GM23338 (cell line): ENCODE measurements at regions not wholly inside any gene's neighbourhood (a gene's known extent, or its start where the extent isn't known, plus 50 kb on each side); places are given as distances from the start of the nearest gene placed in this dataset.

Experiments used
- ATAC-seq: fragments of 200-7000 bp; cut with Tn5 transposase; 3 replicates; pipeline ENCODE4 v1.9.1; 2020
- DNase-seq: peaks from one replicate; pipeline ENCODE4 v3.0.0-alpha.2; 2015; ENCODE audit warnings: low spot score
- H2AFZ ChIP-seq: fragments of 200-600 bp; sonication (generic); 2 replicates; pipeline ENCODE4 v1.8.0; 2016; ENCODE audit warnings: antibody characterized with exemption, mild to moderate bottlenecking, moderate library complexity
- H3F3A ChIP-seq: fragments of 200-600 bp; sonication (generic); replicated peaks from 2 replicates; pipeline ENCODE4 v1.8.0; 2017; ENCODE audit warnings: antibody characterized with exemption, mixed run types, low read depth
- H3K27ac ChIP-seq: fragments of 200-600 bp; sonication (generic); 2 replicates; pipeline ENCODE4 v1.6.1; 2016; ENCODE audit warnings: low read depth
- H3K27me3 ChIP-seq: fragments of 200-600 bp; sonication (generic); 2 replicates; pipeline ENCODE4 v1.8.0; 2016; ENCODE audit warnings: mild to moderate bottlenecking, mixed run types, moderate library complexity; ENCODE audit not compliant: insufficient read depth
- H3K36me3 ChIP-seq: fragments of 200-600 bp; sonication (generic); 2 replicates; pipeline ENCODE4 v1.8.0; 2016; ENCODE audit warnings: mild to moderate bottlenecking; ENCODE audit not compliant: insufficient read depth
- H3K4me1 ChIP-seq: fragments of 200-600 bp; sonication (generic); 2 replicates; pipeline ENCODE4 v1.8.0; 2016; ENCODE audit warnings: mild to moderate bottlenecking, moderate library complexity; ENCODE audit not compliant: insufficient read depth
- H3K4me2 ChIP-seq: fragments of 200-600 bp; sonication (generic); 2 replicates; pipeline ENCODE4 v1.7.1; 2017; ENCODE audit warnings: mixed run types
- H3K4me3 ChIP-seq: fragments of 200-600 bp; sonication (generic); 2 replicates; pipeline ENCODE4 v1.6.1; 2016; ENCODE audit warnings: mixed run types
- H3K79me2 ChIP-seq: fragments of 200-600 bp; sonication (generic); replicated peaks from 2 replicates; pipeline ENCODE4 v1.8.0; 2017; ENCODE audit warnings: mild to moderate bottlenecking; ENCODE audit not compliant: insufficient read depth
- H3K9me2 ChIP-seq: fragments of 200-600 bp; sonication (generic); 2 replicates; pipeline ENCODE4 v1.8.0; 2017; ENCODE audit not compliant: insufficient read depth
- H4K20me1 ChIP-seq: fragments of 200-600 bp; sonication (generic); replicated peaks from 2 replicates; pipeline ENCODE4 v1.8.0; 2017; ENCODE audit warnings: mild to moderate bottlenecking; ENCODE audit not compliant: insufficient read depth
- H3K27ac Mint-ChIP-seq: 2 replicates; pipeline ENCODE4 v1.8.0; 2020; ENCODE audit warnings: inconsistent platforms, mild to moderate bottlenecking, moderate library complexity, mixed read lengths
- H3K27me3 Mint-ChIP-seq: 3 replicates; pipeline ENCODE4 v1.8.0; 2022; ENCODE audit warnings: low read depth, mild to moderate bottlenecking, moderate library complexity, mixed read lengths, inconsistent platforms; ENCODE audit not compliant: insufficient read depth, poor library complexity
- H3K36me3 Mint-ChIP-seq: 3 replicates; pipeline ENCODE4 v1.8.0; 2021; ENCODE audit warnings: low read depth, mild to moderate bottlenecking, inconsistent platforms, moderate library complexity, mixed read lengths
- H3K4me1 Mint-ChIP-seq: 3 replicates; pipeline ENCODE4 v1.8.0; 2020; ENCODE audit warnings: mild to moderate bottlenecking, inconsistent platforms, mixed read lengths
- H3K4me3 Mint-ChIP-seq: 3 replicates; pipeline ENCODE4 v1.8.0; 2021; ENCODE audit warnings: moderate library complexity, mild to moderate bottlenecking, inconsistent platforms, mixed read lengths
- H3K9me3 Mint-ChIP-seq: 3 replicates; pipeline ENCODE4 v1.8.0; 2020; ENCODE audit warnings: moderate library complexity, mild to moderate bottlenecking, inconsistent platforms, mixed read lengths
- CREB1 ChIP-seq: fragments of 250-450 bp; sonication (Bioruptor Pico); IDR thresholded peaks from 2 replicates; pipeline ENCODE4 v1.5.0; 2020; ENCODE audit warnings: low read depth, mild to moderate bottlenecking, moderate library complexity
- CTCF ChIP-seq, 2 experiments: fragments of 200-600 bp in 1 of 2; sonication (generic) in 1 of 2; conservative IDR thresholded peaks; 2 replicates each; pipeline versions ENCODE4 v1.5.1 to v1.6.1; 2016 to 2017; ENCODE audit warnings: antibody characterized with exemption in 2 of 2, low read depth in 2 of 2, mild to moderate bottlenecking in 2 of 2, moderate library complexity in 1 of 2
- EZH2 ChIP-seq: fragments of 200-600 bp; sonication (generic); IDR thresholded peaks from one replicate; pipeline ENCODE4 v1.8.0; 2017; ENCODE audit warnings: antibody characterized with exemption, mild to moderate bottlenecking, low read depth; ENCODE audit not compliant: unreplicated experiment
- JUNB ChIP-seq: IDR thresholded peaks from one replicate; pipeline ENCODE4 v1.6.1; 2016; ENCODE audit warnings: antibody characterized with exemption; ENCODE audit not compliant: unreplicated experiment
- NANOG ChIP-seq: IDR thresholded peaks from 2 replicates; pipeline ENCODE4 v1.6.1; 2016; ENCODE audit warnings: antibody characterized with exemption, borderline replicate concordance
- STAT1 ChIP-seq: IDR thresholded peaks from one replicate; pipeline ENCODE4 v1.6.1; 2016; ENCODE audit warnings: antibody characterized with exemption; ENCODE audit not compliant: unreplicated experiment
- ZNF114 ChIP-seq: fragments of 250-450 bp; sonication (Bioruptor Pico); IDR thresholded peaks from 2 replicates; pipeline ENCODE4 v1.5.0; 2020; ENCODE audit warnings: mild to moderate bottlenecking, moderate library complexity
- ZNF331 ChIP-seq: fragments of 250-450 bp; sonication (Bioruptor Pico); IDR thresholded peaks from 2 replicates; pipeline ENCODE4 v1.5.0; 2020; ENCODE audit warnings: low read depth, mild to moderate bottlenecking, moderate library complexity
- TF ChIP-seq, protein P1 (sequence below): IDR thresholded peaks from 2 replicates; pipeline ENCODE4 v1.6.1; 2016; ENCODE audit warnings: antibody characterized with exemption
- TF ChIP-seq, protein P2 (sequence below): fragments of 250-450 bp; sonication (Bioruptor Pico); IDR thresholded peaks from 2 replicates; pipeline ENCODE4 v1.5.0; 2020; ENCODE audit warnings: mild to moderate bottlenecking, moderate library complexity

DNA sequence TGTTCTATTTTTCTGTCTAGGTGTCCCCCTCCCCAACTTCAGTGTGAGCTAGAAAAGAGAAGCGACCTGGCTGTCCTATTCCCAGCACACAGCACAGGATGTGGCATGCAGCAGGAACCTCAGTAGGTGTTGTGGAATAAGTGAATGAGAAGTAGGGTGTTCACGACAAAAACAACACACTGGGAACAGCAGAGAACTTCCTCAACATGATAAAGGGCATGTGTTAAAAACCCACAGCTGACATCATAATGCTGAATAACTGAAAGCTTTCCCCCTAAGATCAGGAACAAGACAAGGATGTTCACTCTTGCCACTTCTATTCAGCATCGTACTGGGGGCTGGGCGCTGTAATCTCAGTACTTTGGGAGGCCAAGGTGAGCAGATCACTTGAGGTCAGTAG, 155.6 kb upstream of the ZNF618 start:
- Mint-ChIP-seq H3K9me3 (peaks cover 24% of the 10 kb centered on the region), H3K27ac (peak overlapping the region; percentile 79), H3K36me3 (peaks cover 14% of the 10 kb centered on the region), H3K4me3 (peak overlapping the region; percentile 26; the same call in 1 of the 3 replicates), H3K27me3 (peaks cover 13% of the 10 kb centered on the region), H3K4me1 (peaks cover 13% of the 10 kb centered on the region)
- peak; percentile 30 for DNase-seq
- Histone ChIP-seq H3K79me2 (no peaks in the 10 kb centered on the region), H3K4me2 (peak overlapping the region; percentile 46), H3K36me3 (no peaks in the 10 kb centered on the region), H4K20me1 (no peaks in the 10 kb centered on the region), H3K9me2 (peaks cover 8% of the 10 kb centered on the region; the same call in 1 of the 2 replicates), H3F3A (no peaks in the 10 kb centered on the region), H3K27ac (no peak overlapping the region), H3K27me3 (no peaks in the 10 kb centered on the region), H2AFZ (no peak overlapping the region), H3K4me1 (peaks cover 20% of the 10 kb centered on the region), H3K4me3 (peak overlapping the region; percentile 6)
- ATAC-seq = peak; percentile 93
- TF ChIP-seq ZNF331 (CRISPR knock-in tag) (no peak), EZH2 (no peak), CREB1 (CRISPR knock-in tag) (peak; percentile 63), ZNF114 (no peak), STAT1 (no peak)
- TF ChIP-seq, protein P1, sequence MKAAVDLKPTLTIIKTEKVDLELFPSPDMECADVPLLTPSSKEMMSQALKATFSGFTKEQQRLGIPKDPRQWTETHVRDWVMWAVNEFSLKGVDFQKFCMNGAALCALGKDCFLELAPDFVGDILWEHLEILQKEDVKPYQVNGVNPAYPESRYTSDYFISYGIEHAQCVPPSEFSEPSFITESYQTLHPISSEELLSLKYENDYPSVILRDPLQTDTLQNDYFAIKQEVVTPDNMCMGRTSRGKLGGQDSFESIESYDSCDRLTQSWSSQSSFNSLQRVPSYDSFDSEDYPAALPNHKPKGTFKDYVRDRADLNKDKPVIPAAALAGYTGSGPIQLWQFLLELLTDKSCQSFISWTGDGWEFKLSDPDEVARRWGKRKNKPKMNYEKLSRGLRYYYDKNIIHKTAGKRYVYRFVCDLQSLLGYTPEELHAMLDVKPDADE = peak; percentile 62; the same call in 1 of the 2 replicates

- no peaks in the 10 kb centered on the region for H3F3A ChIP-seq
- H3K4me2 ChIP-seq = no peak overlapping the region
- peaks cover 8% of the 10 kb centered on the region; the same call in 1 of the 2 replicates for H3K9me2 ChIP-seq
- Mint-ChIP-seq H3K4me1 (peaks cover 15% of the 10 kb centered on the region), H3K27ac (no peak overlapping the region), H3K9me3 (peaks cover 13% of the 10 kb centered on the region), H3K36me3 (peaks cover 4% of the 10 kb centered on the region; the same call in 1 of the 3 replicates), H3K4me3 (no peak overlapping the region), H3K27me3 (peaks cover 13% of the 10 kb centered on the region)
- DNase-seq (no peak), ATAC-seq (no peak)
- peaks cover 20% of the 10 kb centered on the region for H3K4me1 ChIP-seq
- no peak overlapping the region for H3K27ac ChIP-seq
- no peaks in the 10 kb centered on the region for H4K20me1 ChIP-seq
- no peak overlapping the region for H3K4me3 ChIP-seq
- H3K27me3 ChIP-seq = no peaks in the 10 kb centered on the region
- H3K36me3 ChIP-seq = no peaks in the 10 kb centered on the region
- H3K79me2 ChIP-seq = no peaks in the 10 kb centered on the region
- H2AFZ ChIP-seq = no peak overlapping the region
- TF ChIP-seq, protein P1 = no peak
- TF ChIP-seq CREB1 (CRISPR knock-in tag) (no peak), JUNB (no peak), EZH2 (no peak), NANOG (no peak), STAT1 (no peak), ZNF331 (CRISPR knock-in tag) (no peak), ZNF114 (no peak), CTCF (conservative IDR thresholded peaks at IDR 0.05; ENCODE audit: low read depth in 2 of 2) (no peak)
- TF ChIP-seq, protein P2, sequence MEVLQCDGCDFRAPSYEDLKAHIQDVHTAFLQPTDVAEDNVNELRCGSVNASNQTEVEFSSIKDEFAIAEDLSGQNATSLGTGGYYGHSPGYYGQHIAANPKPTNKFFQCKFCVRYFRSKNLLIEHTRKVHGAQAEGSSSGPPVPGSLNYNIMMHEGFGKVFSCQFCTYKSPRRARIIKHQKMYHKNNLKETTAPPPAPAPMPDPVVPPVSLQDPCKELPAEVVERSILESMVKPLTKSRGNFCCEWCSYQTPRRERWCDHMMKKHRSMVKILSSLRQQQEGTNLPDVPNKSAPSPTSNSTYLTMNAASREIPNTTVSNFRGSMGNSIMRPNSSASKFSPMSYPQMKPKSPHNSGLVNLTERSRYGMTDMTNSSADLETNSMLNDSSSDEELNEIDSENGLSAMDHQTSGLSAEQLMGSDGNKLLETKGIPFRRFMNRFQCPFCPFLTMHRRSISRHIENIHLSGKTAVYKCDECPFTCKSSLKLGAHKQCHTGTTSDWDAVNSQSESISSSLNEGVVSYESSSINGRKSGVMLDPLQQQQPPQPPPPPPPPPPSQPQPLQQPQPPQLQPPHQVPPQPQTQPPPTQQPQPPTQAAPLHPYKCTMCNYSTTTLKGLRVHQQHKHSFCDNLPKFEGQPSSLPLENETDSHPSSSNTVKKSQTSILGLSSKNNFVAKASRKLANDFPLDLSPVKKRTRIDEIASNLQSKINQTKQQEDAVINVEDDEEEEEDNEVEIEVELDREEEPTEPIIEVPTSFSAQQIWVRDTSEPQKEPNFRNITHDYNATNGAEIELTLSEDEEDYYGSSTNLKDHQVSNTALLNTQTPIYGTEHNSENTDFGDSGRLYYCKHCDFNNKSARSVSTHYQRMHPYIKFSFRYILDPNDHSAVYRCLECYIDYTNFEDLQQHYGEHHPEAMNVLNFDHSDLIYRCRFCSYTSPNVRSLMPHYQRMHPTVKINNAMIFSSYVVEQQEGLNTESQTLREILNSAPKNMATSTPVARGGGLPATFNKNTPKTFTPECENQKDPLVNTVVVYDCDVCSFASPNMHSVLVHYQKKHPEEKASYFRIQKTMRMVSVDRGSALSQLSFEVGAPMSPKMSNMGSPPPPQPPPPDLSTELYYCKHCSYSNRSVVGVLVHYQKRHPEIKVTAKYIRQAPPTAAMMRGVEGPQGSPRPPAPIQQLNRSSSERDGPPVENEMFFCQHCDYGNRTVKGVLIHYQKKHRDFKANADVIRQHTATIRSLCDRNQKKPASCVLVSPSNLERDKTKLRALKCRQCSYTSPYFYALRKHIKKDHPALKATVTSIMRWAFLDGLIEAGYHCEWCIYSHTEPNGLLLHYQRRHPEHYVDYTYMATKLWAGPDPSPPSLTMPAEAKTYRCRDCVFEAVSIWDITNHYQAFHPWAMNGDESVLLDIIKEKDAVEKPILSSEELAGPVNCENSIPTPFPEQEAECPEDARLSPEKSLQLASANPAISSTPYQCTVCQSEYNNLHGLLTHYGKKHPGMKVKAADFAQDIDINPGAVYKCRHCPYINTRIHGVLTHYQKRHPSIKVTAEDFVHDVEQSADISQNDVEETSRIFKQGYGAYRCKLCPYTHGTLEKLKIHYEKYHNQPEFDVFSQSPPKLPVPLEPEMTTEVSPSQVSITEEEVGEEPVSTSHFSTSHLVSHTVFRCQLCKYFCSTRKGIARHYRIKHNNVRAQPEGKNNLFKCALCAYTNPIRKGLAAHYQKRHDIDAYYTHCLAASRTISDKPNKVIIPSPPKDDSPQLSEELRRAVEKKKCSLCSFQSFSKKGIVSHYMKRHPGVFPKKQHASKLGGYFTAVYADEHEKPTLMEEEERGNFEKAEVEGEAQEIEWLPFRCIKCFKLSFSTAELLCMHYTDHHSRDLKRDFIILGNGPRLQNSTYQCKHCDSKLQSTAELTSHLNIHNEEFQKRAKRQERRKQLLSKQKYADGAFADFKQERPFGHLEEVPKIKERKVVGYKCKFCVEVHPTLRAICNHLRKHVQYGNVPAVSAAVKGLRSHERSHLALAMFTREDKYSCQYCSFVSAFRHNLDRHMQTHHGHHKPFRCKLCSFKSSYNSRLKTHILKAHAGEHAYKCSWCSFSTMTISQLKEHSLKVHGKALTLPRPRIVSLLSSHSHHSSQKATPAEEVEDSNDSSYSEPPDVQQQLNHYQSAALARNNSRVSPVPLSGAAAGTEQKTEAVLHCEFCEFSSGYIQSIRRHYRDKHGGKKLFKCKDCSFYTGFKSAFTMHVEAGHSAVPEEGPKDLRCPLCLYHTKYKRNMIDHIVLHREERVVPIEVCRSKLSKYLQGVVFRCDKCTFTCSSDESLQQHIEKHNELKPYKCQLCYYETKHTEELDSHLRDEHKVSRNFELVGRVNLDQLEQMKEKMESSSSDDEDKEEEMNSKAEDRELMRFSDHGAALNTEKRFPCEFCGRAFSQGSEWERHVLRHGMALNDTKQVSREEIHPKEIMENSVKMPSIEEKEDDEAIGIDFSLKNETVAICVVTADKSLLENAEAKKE (CRISPR knock-in tag) = no peak
These were observed 154.3 kb upstream of the ZNF618 start for GRCh38 chr9:113721856-113722255.
